SJCRH30 (cell line): ENCODE measurements at regions not wholly inside any gene's neighbourhood (a gene's known extent, or its start where the extent isn't known, plus 50 kb on each side); places are given as distances from the start of the nearest gene placed in this dataset.

ENCODE experiments used
- DNase-seq, 2 experiments: peaks; one replicate each; pipeline ENCODE4 v3.0.0-alpha.2; 2015 to 2020
- H3K27ac ChIP-seq: fragments of 250-450 bp; sonication (Bioruptor Pico); 2 replicates; pipeline ENCODE4 v1.5.1; 2020; ENCODE audit warnings: mild to moderate bottlenecking, moderate library complexity
- H3K27me3 ChIP-seq: fragments of 250-450 bp; sonication (Bioruptor Pico); 2 replicates; pipeline ENCODE4 v1.5.1; 2020; ENCODE audit warnings: mild to moderate bottlenecking, moderate library complexity
- H3K36me3 ChIP-seq: fragments of 250-450 bp; sonication (Bioruptor Pico); 2 replicates; pipeline ENCODE4 v1.5.1; 2020; ENCODE audit warnings: mild to moderate bottlenecking, moderate library complexity
- H3K4me1 ChIP-seq: fragments of 250-450 bp; sonication (Bioruptor Pico); 2 replicates; pipeline ENCODE4 v1.5.1; 2020; ENCODE audit warnings: mild to moderate bottlenecking, moderate library complexity
- H3K4me3 ChIP-seq: fragments of 250-450 bp; sonication (Bioruptor Pico); 2 replicates; pipeline ENCODE4 v1.5.1; 2020; ENCODE audit warnings: mild to moderate bottlenecking, moderate library complexity
- H3K9me3 ChIP-seq: fragments of 250-450 bp; sonication (Bioruptor Pico); replicated peaks from 2 replicates; pipeline ENCODE4 v1.5.1; 2020; ENCODE audit warnings: mild to moderate bottlenecking, moderate library complexity

GRCh38 chr15:98111806-98112205, 151.3 kb downstream of the ARRDC4 start:
- H3K36me3 ChIP-seq = no peaks in the 10 kb centered on the region
- no peaks in the 10 kb centered on the region for H3K4me1 ChIP-seq
- no peaks in the 10 kb centered on the region for H3K27me3 ChIP-seq
- H3K4me3 ChIP-seq = no peak overlapping the region
- no peaks in the 10 kb centered on the region for H3K9me3 ChIP-seq
- H3K27ac ChIP-seq = no peak overlapping the region
- DNase-seq = no peak

- Histone ChIP-seq H3K27me3 (no peaks in the 10 kb centered on the region), H3K4me3 (no peak overlapping the region), H3K9me3 (no peaks in the 10 kb centered on the region), H3K4me1 (no peaks in the 10 kb centered on the region), H3K36me3 (no peaks in the 10 kb centered on the region), H3K27ac (no peak overlapping the region)
- no peak for DNase-seq
Measured at GRCh38 chr15:98113327-98113726, 152.8 kb downstream of the ARRDC4 start.

GRCh38 chr15:98120561-98120960, 160.1 kb downstream of the ARRDC4 start:
- H3K4me3 ChIP-seq = no peak overlapping the region

GRCh38 chr15:98121536-98121935, 161.0 kb downstream of the ARRDC4 start:
- no peak for DNase-seq
- Histone ChIP-seq H3K27me3 (no peaks in the 10 kb centered on the region), H3K36me3 (no peaks in the 10 kb centered on the region), H3K9me3 (no peaks in the 10 kb centered on the region), H3K27ac (no peak overlapping the region), H3K4me3 (no peak overlapping the region), H3K4me1 (peaks cover 16% of the 10 kb centered on the region)

More at GRCh38 chr15:98120561-98120960, 160.1 kb downstream of the ARRDC4 start:
- H3K4me1 ChIP-seq = peaks cover 11% of the 10 kb centered on the region; the same call in 1 of the 2 replicates
- no peaks in the 10 kb centered on the region for H3K36me3 ChIP-seq
- no peaks in the 10 kb centered on the region for H3K27me3 ChIP-seq
- H3K9me3 ChIP-seq = no peaks in the 10 kb centered on the region
- DNase-seq = peak in 1 of 2 experiments; percentile 14
- no peak overlapping the region for H3K27ac ChIP-seq

- Histone ChIP-seq H3K4me1 (peaks cover 17% of the 10 kb centered on the region), H3K4me3 (no peak overlapping the region), H3K36me3 (no peaks in the 10 kb centered on the region), H3K27ac (no peak overlapping the region), H3K9me3 (no peaks in the 10 kb centered on the region), H3K27me3 (no peaks in the 10 kb centered on the region)
- DNase-seq = no peak
Measured at GRCh38 chr15:98121957-98122356, 161.5 kb downstream of the ARRDC4 start.

GRCh38 chr15:98123297-98123696, 162.8 kb downstream of the ARRDC4 start:
- Histone ChIP-seq H3K4me1 (peaks cover 17% of the 10 kb centered on the region), H3K4me3 (no peak overlapping the region), H3K27me3 (no peaks in the 10 kb centered on the region), H3K9me3 (no peaks in the 10 kb centered on the region), H3K27ac (no peak overlapping the region), H3K36me3 (no peaks in the 10 kb centered on the region)
- no peak for DNase-seq

GRCh38 chr15:98123834-98124233, 163.3 kb downstream of the ARRDC4 start:
- no peaks in the 10 kb centered on the region for H3K27me3 ChIP-seq
- H3K4me1 ChIP-seq = peaks cover 17% of the 10 kb centered on the region
- peak; percentile 36 to 42 for DNase-seq
- no peak overlapping the region for H3K27ac ChIP-seq
- no peak overlapping the region for H3K4me3 ChIP-seq
- H3K36me3 ChIP-seq = no peaks in the 10 kb centered on the region
- H3K9me3 ChIP-seq = no peaks in the 10 kb centered on the region

- no peak for DNase-seq
- H3K27me3 ChIP-seq = no peaks in the 10 kb centered on the region
- H3K27ac ChIP-seq = no peak overlapping the region
- no peak overlapping the region for H3K4me3 ChIP-seq
- no peaks in the 10 kb centered on the region for H3K9me3 ChIP-seq
- H3K4me1 ChIP-seq = peaks cover 17% of the 10 kb centered on the region
- H3K36me3 ChIP-seq = no peaks in the 10 kb centered on the region
Measured at GRCh38 chr15:98124581-98124980, 164.1 kb downstream of the ARRDC4 start.

GRCh38 chr15:98126326-98127085, 166.0 kb downstream of the ARRDC4 start:
- DNase-seq = peak; percentile 23 to 55
- Histone ChIP-seq H3K27me3 (no peaks in the 10 kb centered on the region), H3K36me3 (no peaks in the 10 kb centered on the region), H3K27ac (no peak overlapping the region), H3K4me3 (no peak overlapping the region), H3K4me1 (peaks cover 17% of the 10 kb centered on the region), H3K9me3 (no peaks in the 10 kb centered on the region)

GRCh38 chr15:98127586-98127985, 167.1 kb downstream of the ARRDC4 start:
- H3K27me3 ChIP-seq = no peaks in the 10 kb centered on the region
- peaks cover 17% of the 10 kb centered on the region for H3K4me1 ChIP-seq
- DNase-seq = no peak
- no peaks in the 10 kb centered on the region for H3K9me3 ChIP-seq
- H3K4me3 ChIP-seq = no peak overlapping the region
- no peak overlapping the region for H3K27ac ChIP-seq
- no peaks in the 10 kb centered on the region for H3K36me3 ChIP-seq

- Histone ChIP-seq H3K27me3 (no peaks in the 10 kb centered on the region), H3K4me3 (no peak overlapping the region), H3K9me3 (no peaks in the 10 kb centered on the region), H3K36me3 (no peaks in the 10 kb centered on the region), H3K27ac (no peak overlapping the region), H3K4me1 (no peaks in the 10 kb centered on the region)
- no peak for DNase-seq
Measured at GRCh38 chr15:98131924-98132323, 171.4 kb downstream of the ARRDC4 start.

- DNase-seq = no peak
- Histone ChIP-seq H3K4me3 (no peak overlapping the region), H3K9me3 (no peaks in the 10 kb centered on the region), H3K36me3 (no peaks in the 10 kb centered on the region), H3K27ac (no peak overlapping the region), H3K27me3 (no peaks in the 10 kb centered on the region), H3K4me1 (no peaks in the 10 kb centered on the region)
Measured at GRCh38 chr15:98134905-98135304, 174.4 kb downstream of the ARRDC4 start.

GRCh38 chr15:98138910-98139309, 178.4 kb downstream of the ARRDC4 start:
- DNase-seq = no peak
- Histone ChIP-seq H3K4me3 (no peak overlapping the region), H3K27ac (no peak overlapping the region)

GRCh38 chr15:98139337-98139736, 178.8 kb downstream of the ARRDC4 start:
- H3K36me3 ChIP-seq = no peaks in the 10 kb centered on the region
- H3K4me1 ChIP-seq = peaks cover 9% of the 10 kb centered on the region; the same call in 1 of the 2 replicates
- H3K27me3 ChIP-seq = no peaks in the 10 kb centered on the region
- H3K4me3 ChIP-seq = no peak overlapping the region
- no peaks in the 10 kb centered on the region for H3K9me3 ChIP-seq
- no peak overlapping the region for H3K27ac ChIP-seq
- DNase-seq = no peak

More at GRCh38 chr15:98138910-98139309, 178.4 kb downstream of the ARRDC4 start:
- H3K9me3 ChIP-seq = no peaks in the 10 kb centered on the region
- no peaks in the 10 kb centered on the region for H3K36me3 ChIP-seq
- H3K4me1 ChIP-seq = peaks cover 9% of the 10 kb centered on the region; the same call in 1 of the 2 replicates
- H3K27me3 ChIP-seq = no peaks in the 10 kb centered on the region

- peak in 1 of 2 experiments; percentile 18 for DNase-seq
- no peaks in the 10 kb centered on the region for H3K9me3 ChIP-seq
- H3K4me1 ChIP-seq = peaks cover 9% of the 10 kb centered on the region; the same call in 1 of the 2 replicates
- no peak overlapping the region for H3K4me3 ChIP-seq
- H3K36me3 ChIP-seq = no peaks in the 10 kb centered on the region
- no peak overlapping the region for H3K27ac ChIP-seq
- no peaks in the 10 kb centered on the region; the same call in 1 of the 2 replicates for H3K27me3 ChIP-seq
Measured at GRCh38 chr15:98142572-98142971, 182.1 kb downstream of the ARRDC4 start.

GRCh38 chr15:98143116-98143515, 182.6 kb downstream of the ARRDC4 start:
- Histone ChIP-seq H3K4me3 (no peak overlapping the region), H3K36me3 (no peaks in the 10 kb centered on the region), H3K4me1 (peaks cover 9% of the 10 kb centered on the region; the same call in 1 of the 2 replicates), H3K27me3 (no peaks in the 10 kb centered on the region; the same call in 1 of the 2 replicates), H3K27ac (no peak overlapping the region), H3K9me3 (no peaks in the 10 kb centered on the region)
- DNase-seq = peak; percentile 24 to 46
